NCI-H2029 treated with DMSO at 0.1 percent for 48 hours (cell line): ENCODE measurements at regions not wholly inside any gene's neighbourhood (a gene's known extent, or its start where the extent isn't known, plus 50 kb on each side); places are given as distances from the start of the nearest gene placed in this dataset.
"Not testable (repeated sequence)": the region's sequence is repeated elsewhere in the genome, so short reads cannot be mapped to it uniquely, and the experiment has no call there.

Source experiments
- DNase-seq: peaks from one replicate; lab custom pipeline; 2025; lab: John Stamatoyannopoulos, UW

DNA sequence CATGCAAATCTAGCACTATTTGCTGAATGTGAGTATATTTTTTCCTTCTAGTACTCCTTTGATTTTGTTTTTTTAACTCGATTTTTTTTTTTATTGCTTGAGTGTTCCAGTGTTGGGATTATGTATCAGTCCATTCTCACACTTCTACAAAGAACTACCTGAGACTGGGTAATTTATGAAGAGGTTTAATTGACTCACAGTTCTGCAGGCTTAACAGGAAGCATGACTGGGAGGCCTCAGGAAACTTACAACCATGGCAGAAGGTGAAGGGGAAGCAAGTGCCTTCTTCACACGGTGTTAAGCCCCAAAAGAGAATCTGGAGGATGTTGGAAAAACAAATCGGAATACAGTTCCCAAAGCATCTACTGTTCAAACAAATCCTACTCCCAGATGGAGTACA, 69.1 kb downstream of the ZNF518B start:
- DNase-seq = not testable (repeated sequence)

DNA sequence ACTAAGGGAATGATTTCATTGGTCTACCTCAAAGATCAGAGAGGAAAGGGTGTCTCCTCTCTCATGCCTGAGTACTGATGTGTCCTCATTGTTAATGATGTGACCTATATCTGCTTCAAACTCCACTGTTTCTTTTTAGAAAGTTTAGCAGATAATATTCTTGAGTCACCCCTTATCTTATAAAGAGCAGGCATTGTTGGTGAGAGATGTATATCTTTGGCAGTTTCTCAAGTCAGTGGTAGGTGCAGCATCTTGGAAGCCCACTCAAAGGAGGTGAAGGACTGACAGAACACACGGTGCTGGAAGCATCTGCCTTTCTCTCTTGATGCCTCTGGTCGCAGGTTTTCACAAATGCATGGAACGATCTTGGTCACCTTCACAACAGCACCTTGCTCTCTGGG, 71.2 kb downstream of the ZNF518B start:
- DNase-seq = no peak

DNA sequence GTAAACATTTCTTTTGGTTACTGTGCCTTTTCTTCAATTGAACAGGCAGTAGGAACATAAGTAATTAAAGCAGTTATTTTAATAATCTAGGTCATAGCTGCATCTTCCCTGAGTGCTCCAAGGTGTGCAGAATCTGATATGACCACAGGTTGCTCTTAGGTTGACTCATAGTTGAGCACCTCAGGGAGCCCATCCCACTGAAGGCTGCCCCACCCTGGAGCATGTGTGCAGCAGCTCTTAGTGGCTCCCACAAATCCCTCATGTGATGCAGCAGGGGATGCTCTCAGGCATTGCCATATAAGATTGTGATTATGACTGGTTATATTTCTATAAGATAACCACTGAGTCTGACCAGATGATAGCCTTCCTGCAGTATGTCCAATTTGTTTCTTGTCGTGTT, 72.3 kb downstream of the ZNF518B start:
- no peak for DNase-seq

DNA sequence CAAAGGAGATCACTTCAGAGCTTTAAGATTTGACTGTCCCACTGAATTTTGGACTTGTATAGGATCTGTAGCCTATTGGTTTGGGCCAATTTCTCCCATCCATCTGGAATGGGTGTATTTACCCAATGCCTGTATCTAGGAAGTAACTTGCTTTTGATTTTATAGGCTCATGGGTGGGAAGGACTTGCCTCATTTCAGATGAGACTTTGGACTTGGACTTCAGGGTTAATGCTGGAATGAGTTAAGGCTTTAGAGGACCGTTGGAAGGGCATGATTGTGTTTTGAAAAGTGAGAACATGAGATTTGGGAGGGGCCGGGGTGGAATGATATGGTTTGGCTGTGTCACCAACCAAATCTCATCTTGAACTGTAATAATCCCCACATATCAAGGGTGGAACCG, 73.8 kb downstream of the ZNF518B start:
- DNase-seq = no peak

DNA sequence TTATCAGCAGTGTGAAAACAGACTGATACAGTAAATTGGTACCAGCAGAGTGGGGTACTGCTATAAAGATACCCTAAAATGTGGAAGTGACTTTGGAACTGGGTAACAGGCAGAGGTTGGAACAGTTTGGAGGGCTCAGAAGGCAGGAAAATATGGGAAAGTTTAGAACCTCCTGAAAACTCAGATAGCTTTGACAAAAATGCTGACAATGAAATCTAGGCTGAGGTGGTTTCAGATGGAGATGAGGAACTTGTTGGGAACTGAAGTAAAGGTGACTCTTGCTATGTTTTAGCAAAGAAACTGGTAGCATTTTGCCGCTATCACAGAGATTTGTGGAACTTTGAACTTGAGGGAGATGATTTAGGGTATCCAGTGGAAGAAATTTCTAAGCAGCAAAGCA, 75.1 kb downstream of the ZNF518B start:
- DNase-seq = not testable (repeated sequence)

DNA sequence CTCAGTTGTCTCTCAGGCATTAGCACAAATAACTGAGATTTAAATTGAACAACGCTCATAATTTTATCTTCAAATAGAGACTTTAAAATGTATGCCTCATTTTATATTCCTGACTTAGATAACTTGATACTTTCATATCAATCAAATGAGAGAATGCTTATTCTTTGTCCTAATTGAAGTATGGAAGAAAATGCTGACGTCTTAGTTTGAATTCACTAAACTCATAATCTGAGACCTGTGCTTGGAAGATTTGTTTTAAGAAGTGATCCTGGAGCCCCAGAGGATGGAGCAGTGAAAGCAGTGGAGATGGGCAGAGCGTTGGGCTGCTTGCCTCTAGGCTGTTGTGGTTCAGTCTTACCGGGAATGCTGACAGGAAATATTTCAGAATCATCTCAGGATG, 76.1 kb downstream of the ZNF518B start:
- DNase-seq = no peak

DNA sequence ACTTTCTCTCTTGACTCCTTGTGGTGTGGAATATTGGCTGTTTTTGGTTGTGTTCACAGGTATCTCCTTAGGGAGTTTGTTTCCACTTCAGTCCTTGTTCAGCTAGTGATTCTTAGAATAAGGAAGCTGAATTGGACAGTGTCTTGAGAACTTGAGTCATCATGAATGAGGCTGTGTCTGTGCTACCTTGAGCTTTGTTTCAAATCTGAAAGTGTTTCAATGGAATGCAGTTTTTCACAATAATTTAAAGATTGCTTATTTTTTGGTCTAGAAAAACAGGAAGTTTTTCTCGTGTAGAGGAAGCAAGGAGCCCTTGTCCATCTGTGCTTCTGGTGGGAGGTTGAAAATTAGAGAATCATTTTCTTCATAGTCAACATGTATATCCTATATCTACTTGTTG, 76.5 kb downstream of the ZNF518B start:
- no peak for DNase-seq

DNA sequence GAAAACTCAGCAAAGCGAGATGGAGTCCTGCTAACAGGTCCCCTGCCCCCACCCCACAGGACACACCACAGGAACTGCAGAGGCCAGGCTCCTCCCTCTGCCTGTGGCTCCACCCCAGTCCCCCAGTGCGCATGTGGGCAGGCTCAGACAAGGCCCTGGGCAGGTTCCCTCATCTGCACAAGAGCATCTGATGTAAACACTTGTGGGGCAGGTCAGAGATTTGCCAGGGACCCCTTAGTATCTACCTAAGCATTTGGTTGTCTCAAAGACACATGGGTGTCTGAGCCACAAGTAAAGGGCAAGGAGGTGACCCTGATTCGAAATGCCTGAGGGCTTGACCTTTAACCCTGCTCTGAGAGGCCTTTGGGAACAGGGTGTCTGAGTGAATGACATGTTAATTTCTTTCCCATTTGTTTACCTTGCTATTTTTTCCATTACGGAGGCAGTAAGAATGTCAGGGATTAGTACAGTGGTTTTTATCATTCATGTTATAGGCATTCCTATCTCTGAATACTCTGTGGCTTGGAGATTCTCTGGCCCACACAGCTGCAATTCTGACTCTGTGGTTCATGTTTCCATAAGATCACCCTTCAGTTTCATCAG, 85.3 kb downstream of the ZNF518B start:
- DNase-seq = no peak

DNA sequence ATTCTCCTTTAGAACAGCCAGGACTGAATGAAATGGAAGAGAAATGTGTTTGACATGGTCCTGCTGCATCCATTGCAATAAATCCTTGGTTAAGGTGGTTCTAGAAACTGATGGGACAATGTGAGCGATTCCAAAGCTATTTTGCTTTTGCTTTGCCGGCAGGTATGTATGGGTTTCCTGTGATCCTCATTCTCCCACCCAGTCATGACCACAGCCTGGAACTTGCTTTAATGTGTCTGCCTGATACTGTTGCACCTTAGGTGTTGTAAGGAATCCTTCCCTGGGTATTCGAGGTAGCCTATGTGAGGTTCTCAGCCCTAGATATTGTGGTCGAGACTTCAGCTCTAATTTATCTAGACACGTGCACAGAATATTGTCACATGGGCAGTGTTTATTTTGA, 86.1 kb downstream of the ZNF518B start:
- DNase-seq = no peak

DNA sequence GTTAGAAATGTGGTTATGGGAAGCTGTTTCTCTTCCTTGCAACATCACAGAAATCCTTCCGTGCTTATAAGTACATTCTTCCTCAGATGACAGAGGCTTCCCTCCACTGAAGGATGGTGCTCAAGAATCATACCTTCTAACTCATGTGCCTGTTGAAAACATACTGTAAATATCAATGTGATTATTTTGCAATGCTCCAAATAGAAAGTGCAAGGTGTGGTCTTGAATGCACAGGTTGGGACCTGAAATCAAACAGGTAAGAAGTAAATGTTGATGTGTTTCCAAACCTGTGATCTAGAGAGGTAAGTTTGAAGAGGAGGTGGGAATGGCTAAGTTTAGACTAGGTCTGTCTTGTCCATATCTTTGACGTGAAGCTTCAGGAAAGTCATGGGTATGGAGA, 87.7 kb downstream of the ZNF518B start:
- no peak for DNase-seq

DNA sequence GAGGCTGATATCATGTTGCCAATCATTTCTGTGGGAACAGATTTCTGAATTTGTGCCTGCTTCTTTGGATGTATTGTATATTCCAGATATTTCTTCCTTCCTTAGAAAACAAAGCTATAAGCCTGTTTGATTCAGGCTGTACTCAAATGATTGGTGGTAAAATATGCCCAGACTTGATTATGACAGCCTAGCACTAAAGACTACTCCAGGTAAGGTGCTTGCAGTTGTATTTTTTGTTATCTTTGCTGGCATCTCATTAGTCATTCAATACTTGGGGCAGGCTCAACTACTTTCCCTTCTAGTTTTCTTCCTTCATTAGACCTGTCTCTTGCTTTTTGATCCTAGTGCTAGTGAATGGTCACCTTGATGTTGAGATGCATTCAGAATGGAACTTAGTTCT, 90.6 kb downstream of the ZNF518B start:
- DNase-seq = no peak

DNA sequence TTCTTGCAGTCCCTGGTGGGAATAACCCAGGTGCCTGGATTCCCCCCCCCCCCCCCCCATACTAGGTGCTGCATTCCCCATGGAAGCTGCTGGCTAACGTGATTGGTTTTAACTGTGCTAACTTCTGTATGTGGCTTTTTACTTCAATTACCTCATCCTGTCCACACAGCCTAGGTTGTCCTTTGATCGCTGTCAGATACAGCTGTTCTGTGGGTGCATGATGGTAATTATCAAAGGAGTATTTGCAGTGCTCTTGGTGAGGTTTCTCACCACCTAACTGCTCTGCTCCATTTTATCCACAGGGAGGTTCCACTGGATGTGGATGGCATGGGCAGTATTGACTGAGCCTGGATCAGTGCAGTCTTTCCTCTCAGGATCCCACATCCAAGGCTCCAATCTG, 93.0 kb downstream of the ZNF518B start:
- no peak for DNase-seq

DNA sequence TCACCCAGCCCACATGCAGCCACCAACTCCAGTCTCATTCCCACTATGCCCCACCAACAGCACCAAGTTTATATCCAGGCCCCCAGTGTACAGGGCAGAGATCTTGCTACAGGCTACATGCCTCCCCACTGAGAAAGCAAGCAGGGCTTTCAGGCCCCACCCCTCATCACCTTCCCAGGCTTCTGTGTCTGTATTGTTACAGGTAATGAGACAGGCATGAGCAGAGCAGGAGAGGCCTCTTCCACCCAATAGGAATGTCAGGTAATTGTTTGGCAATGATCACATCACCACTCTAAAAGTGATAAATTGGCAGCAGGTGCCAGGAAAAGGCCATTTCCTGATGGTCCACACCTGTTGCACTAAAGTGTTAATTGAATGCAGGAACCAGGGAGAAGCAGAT, 102.5 kb downstream of the ZNF518B start:
- peak; percentile 71 for DNase-seq

DNA sequence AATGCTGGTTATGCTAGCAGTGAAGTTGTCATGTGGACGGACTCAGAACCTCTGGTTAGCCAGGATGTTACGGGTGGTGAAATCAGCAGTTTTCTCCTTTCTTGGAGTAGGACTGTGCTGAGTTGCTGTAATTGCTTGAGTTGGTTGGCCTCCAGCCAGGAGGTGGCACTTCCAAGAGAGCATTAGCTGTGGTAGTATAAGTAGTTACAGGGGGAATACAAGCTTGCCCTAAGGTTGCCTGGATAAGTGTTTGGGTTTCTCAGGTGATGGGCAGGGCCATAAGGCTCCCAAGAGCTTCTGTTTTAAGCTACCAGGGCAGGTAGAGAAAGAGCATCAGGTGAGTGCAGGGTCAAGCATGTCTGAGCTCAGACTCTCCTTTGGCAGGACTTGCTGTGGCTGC, 103.0 kb downstream of the ZNF518B start:
- DNase-seq = no peak

DNA sequence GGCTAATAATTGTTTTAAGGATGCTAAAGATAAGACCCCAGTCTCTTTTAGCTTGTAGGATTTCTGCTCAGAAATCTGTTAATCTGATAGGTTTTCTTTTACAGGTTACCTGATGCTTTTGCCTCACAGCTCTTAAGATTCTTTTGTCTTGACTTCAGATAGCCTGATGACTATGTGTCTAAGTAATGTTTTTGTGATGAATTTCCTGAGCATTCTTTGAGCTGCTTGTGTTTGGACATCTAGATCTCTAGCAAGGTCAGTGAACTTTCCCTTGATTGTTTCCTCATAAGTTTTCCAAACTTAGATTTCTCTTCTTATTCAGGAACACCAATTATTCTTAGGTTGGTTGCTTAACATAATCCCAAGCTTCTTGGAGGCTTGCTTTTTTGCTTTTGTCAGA, 104.1 kb downstream of the ZNF518B start:
- DNase-seq = no peak

DNA sequence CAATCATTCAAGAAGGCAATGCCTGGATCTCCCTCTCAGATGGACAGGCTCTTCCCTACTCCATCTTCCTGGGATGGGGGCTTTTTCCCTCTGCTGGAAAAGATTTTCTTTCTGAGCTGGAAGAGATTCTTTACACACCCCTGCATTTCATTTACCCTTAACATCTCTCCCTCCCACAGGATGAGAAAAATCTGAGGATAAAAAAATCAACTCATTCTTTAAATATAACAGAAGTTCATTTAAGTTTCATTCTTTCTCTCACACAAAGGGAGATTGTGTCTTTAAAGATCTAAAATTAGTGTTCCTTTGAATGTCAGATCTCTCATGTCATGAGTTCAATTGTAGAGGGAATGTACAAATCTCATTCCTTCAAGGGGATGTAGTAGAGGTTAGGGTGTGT, 109.0 kb downstream of the ZNF518B start:
- DNase-seq = no peak

DNA sequence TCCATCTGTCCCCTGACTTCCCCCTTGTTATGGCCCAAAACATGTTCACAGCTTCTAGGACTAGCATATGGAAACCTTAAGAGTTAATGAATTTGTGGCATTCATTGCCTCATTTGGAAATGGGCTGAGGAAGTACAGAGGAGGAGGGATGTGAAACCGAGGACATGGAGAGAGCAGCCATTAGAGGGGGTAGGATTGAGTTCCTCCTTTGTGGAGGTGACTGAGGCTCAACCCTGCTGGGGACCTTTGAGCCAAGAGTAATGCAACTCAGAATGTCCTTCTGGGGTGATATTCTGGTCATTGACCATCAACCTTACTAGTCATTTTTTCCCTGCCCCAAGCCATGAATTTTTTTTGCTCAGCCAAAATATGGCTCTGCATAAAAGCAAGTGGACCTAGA, 109.4 kb downstream of the ZNF518B start:
- no peak for DNase-seq

DNA sequence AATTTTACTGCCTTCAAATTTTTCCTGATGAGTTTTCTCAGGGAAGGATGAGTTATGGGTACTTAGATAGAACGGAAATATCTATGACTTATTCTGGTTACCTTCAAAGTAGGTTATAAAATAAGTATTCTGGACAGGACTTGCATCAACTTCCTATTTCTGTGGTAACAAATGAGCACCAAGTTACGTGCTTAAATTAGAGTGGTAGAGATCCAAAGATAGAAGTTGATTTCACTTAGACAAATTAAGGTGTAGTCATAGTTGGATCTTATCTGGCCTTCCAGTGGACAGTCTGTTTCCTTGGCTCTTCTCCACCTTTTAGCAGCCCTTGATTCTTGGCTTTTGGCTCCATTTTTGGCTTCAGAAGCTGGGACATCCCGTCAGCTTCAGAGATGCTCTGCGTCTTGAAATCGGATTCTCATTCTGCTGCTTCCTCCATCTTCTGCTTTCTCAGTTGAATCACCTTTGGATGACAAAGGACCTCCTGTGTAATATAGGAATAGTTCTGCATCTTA, 109.9 kb downstream of the ZNF518B start:
- DNase-seq = no peak

DNA sequence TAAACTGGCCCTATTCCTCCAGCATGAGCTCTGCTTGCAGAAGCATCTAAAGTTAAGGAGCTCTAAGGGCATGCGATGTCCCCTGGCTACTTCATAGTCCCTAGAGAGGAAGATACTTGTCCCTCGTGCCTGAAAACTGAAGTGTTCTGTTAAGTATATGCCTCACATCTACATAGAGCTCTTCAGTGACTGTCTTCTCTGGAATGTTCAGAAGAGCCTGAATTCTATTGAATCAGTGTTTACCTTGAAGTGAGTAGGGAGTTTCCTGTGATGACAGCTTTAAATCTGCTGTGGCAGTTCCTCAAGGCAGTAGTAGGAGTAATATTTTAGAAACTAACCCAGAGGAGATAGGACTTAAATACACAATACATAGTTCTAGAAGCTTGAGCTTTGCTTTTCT, 111.2 kb downstream of the ZNF518B start:
- no peak for DNase-seq

DNA sequence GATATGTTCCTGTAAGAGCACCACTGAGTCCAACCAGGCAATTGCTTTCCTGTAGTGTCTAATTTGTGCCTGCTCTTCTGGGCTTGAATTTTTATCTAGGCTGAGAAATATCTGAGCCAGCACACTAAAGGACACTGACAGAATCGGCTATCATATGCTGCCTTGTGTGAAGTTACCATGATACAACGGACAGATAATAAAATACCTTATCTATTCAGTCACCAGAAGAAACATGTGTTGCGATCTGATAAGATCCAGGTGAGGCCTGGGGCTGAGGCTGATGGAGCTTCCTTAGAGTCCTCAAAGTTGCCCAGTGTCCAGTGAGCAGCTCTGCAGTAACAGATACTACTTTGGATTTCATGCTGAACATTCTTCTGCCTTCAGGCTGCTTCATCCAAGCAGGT, 111.8 kb downstream of the ZNF518B start:
- no peak for DNase-seq

DNA sequence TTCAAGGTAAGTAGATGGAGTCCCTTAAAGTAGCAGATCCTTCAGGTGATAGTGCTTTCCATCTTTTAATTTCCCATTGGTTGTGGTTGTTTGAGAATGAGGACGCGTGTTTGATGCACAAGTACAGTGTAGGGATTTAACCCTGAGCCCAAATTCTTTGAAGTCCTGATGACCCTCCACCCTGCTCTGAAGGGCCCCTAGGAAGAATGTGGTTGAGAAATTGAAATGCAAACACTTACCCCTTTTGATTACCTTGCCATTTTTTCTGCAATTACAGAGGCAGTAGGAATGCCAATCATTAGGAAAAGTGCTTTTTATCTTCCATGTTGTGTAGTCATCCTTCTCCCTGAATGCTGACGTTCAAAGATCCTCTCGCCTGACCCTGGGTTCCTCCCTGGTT, 112.4 kb downstream of the ZNF518B start:
- DNase-seq = no peak

DNA sequence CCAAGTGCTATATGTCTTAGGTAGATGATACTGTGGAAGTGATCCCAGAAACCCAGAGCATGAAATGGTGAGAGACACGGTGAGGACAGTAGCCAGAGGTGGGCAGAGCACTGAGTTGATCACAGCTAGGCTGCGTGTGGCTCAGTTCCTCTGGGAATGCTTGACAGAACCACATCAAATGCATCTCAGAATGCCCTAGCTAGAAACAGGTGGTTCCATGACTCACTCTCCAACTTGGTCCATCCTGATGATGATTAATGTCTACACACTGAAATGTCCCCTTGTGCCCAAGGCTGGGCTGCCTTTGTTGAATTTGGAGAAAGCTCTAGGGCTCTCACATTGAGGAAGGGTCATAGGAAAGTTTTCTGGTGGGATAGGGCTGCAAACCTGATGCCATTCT, 113.6 kb downstream of the ZNF518B start:
- DNase-seq = no peak

DNA sequence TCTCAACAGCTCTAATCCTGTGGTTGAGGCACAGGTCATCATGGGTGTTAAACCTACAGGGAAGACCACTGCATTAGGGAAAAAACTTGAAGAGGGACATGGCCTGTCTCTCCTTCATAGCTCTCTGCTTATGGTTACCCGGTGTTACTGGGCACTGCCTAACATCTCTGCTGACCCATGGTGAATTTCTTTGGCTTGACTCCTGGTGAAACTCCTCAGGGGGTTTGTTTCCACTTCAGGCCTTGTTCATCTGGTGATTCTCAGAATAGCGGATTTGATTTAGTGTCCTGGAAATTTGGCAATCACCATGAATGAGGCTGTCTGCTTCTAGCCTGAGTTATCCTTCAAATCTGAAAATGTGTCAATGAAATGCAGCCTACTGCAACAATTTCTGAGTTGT, 114.4 kb downstream of the ZNF518B start:
- no peak for DNase-seq

DNA sequence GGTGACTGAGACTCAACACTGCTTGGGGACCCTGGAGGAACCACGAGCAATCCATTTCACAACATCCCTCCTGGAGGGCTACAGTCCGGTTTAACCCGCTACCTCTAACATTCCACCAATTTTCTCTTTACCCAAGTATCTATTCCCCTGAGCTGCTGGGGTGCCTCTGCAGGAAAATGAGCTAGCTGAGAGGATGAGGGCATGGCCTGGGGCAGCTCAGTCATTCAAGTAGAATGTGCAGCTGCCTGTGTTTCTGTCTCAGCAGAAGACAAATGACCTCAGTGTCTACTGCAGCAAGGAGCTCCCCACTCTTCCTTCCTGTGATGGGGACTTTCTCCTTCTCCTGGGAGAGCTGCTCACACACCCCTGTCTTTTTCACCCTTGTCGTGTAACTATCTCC, 120.8 kb downstream of the ZNF518B start:
- DNase-seq = no peak

DNA sequence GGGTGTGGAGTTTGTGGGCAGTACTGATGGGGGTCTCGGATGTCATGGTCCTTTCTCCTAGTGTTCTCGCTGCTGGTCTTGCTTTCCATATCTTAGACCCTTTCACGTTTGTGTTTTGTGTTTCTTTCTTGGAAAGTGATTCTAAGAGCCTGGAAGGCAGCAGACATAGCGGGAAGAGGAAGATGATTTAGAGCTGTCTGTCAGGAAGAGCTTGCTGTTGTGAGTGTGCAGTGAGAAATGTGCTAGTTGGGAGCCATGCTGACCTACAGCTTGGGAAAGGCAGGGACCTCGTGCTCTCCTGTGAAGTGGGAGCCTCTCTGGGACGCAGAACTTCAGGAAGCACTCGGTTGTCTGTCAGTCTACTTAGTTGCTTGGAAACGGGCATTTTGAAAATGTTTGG, 122.2 kb downstream of the ZNF518B start:
- no peak for DNase-seq
